ENCODE measurements at regions not wholly inside any gene's neighbourhood (a gene's known extent, or its start where the extent isn't known, plus 50 kb on each side); places are given as distances from the start of the nearest gene placed in this dataset.
A peak's percentile ranks its signal among the peaks of the same experiment; 100 is the strongest.
"Not testable (repeated sequence)": the region's sequence is repeated elsewhere in the genome, so short reads cannot be mapped to it uniquely, and the experiment has no call there.

DNA sequence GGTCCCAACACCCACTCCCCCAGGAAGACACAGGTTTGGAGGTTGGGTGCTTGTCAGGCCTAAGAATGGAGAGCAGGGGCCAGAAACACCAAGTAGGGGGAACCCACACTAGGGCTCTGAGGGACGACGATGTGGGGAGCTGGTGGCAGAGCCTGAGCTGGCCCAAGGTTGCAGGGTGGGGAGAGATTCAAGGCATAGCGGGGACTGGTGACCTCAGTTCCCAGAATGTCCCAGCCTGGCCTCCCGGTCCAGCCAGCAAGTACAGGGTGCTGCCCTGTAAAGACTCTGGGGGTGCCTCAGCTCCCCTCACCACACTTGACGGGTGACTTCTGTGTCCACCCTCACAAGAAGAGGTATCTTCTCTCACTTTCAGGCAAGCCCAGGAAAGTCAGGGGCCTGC is 86.7 kb downstream of the ALG10 start:
- DNase-seq = no peak
- no peak overlapping the region for H3K4me3 ChIP-seq (replicated peaks in 1 of 3)
- WGBS, 2 donors = 80 to 94% methylated on average over 5 of the region's 5 CpGs
- no peaks in the 10 kb centered on the region for H3K4me1 ChIP-seq
- no peaks in the 10 kb centered on the region for H3K36me3 ChIP-seq
- no peaks in the 10 kb centered on the region for H3K9me3 ChIP-seq
- H3K27me3 ChIP-seq = no peaks in the 10 kb centered on the region
- TF ChIP-seq POLR2A (IDR thresholded peaks at IDR 0.05) = no peak
- TF ChIP-seq, protein P1, sequence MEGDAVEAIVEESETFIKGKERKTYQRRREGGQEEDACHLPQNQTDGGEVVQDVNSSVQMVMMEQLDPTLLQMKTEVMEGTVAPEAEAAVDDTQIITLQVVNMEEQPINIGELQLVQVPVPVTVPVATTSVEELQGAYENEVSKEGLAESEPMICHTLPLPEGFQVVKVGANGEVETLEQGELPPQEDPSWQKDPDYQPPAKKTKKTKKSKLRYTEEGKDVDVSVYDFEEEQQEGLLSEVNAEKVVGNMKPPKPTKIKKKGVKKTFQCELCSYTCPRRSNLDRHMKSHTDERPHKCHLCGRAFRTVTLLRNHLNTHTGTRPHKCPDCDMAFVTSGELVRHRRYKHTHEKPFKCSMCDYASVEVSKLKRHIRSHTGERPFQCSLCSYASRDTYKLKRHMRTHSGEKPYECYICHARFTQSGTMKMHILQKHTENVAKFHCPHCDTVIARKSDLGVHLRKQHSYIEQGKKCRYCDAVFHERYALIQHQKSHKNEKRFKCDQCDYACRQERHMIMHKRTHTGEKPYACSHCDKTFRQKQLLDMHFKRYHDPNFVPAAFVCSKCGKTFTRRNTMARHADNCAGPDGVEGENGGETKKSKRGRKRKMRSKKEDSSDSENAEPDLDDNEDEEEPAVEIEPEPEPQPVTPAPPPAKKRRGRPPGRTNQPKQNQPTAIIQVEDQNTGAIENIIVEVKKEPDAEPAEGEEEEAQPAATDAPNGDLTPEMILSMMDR (IDR thresholded peaks at IDR 0.05) = no peak
- H3K27ac ChIP-seq = no peak overlapping the region
- intact Hi-C loops (cut with DNase I) = no loop called here

DNA sequence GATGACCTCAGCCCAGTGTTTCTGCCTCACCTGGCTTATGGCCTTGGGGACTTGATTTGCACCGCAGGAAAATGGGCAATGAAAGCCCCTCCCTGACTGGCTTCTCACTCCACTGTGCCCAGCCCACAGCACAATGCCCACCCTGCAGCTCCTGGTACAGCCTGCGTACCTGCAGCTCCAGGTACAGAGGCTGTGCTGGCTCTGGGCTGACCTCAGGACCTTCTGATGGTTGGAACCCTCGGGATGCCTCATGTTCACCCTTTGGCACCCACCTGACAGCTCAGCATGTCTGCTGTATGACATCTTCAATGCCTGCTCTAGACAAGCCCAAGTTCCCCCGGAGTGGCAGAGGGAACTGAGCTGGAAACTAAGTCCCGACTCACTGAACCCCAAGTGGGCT is 87.1 kb downstream of the ALG10 start:
- H3K9me3 ChIP-seq = no peaks in the 10 kb centered on the region
- H3K27ac ChIP-seq = no peak overlapping the region
- H3K4me3 ChIP-seq (replicated peaks in 1 of 3) = no peak overlapping the region
- WGBS, 2 donors = 93 to 100% methylated on average over 2 to 5 of the region's 5 CpGs
- H3K27me3 ChIP-seq = no peaks in the 10 kb centered on the region
- H3K36me3 ChIP-seq = no peaks in the 10 kb centered on the region
- intact Hi-C loops (cut with DNase I) = no loop called here
- TF ChIP-seq POLR2A (IDR thresholded peaks at IDR 0.05) = no peak
- TF ChIP-seq, protein P1 (IDR thresholded peaks at IDR 0.05) = no peak
- no peaks in the 10 kb centered on the region for H3K4me1 ChIP-seq
- DNase-seq = no peak

DNA sequence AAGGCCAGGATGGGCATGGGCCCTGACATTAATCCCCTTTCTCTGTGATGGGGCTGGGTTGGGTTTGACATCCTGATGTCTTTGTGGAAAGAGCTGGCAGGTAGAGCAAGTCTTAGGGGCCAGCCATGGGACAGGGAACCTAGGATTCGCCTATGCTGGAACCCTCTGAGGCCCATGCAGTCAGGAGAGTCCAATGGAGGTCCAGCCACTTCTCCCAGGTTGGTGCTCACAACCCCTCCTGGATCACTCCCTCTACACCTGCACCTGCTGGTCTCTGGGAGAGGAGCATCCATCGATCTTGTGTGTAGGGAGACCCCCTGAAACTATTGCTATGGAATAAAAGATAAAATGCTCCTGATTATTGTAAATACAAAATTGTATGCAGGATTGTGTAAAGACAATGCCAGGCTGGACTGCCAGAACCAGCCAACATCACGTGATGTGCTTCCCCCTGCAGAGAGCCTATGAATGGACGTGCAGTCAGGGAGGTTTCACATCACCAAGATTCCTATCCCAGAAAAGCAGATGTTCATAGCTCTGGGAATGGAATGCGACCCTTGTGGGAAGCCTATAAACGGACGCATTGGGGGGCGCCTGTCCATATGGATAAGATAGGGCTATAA is 87.7 kb downstream of the ALG10 start:
- H3K27ac ChIP-seq; H3K4me1 ChIP-seq; intact Hi-C loops (cut with DNase I); DNase-seq; H3K9me3 ChIP-seq; H3K4me3 ChIP-seq (replicated peaks in 1 of 3); H3K27me3 ChIP-seq; H3K36me3 ChIP-seq: not testable (repeated sequence)
- WGBS, 2 donors = 81 to 91% methylated on average over 8 of the region's 8 CpGs

DNA sequence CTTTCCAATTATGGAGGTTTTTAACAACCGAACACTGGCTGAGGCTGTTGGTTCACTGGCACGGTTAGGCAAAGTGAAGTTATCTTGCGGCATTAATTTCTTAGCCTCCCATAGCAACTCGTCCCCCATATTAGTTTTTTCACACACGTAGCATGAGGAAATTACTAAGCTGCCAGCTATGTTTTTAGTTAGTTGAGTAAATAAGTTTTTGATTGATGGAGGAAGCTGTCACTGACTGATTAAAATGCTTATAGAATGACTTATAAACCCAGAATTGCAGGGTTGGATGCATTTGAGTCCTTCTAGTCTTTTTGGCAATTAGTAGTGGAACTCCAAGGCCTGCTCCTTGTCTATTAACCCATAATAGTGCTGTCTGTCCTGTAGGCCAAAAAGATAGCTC is 97.1 kb downstream of the ALG10 start:
- no peak overlapping the region for H3K4me3 ChIP-seq (replicated peaks in 1 of 3)
- H3K9me3 ChIP-seq = no peaks in the 10 kb centered on the region
- no peaks in the 10 kb centered on the region for H3K36me3 ChIP-seq
- H3K27me3 ChIP-seq = no peaks in the 10 kb centered on the region
- intact Hi-C loops (cut with DNase I) = no loop called here
- DNase-seq = no peak
- TF ChIP-seq, protein P1 (IDR thresholded peaks at IDR 0.05) = no peak
- TF ChIP-seq POLR2A (IDR thresholded peaks at IDR 0.05) = no peak
- WGBS, 2 donors = 85 to 90% methylated on average over 5 of the region's 5 CpGs
- H3K27ac ChIP-seq = no peak overlapping the region
- H3K4me1 ChIP-seq = no peaks in the 10 kb centered on the region

DNA sequence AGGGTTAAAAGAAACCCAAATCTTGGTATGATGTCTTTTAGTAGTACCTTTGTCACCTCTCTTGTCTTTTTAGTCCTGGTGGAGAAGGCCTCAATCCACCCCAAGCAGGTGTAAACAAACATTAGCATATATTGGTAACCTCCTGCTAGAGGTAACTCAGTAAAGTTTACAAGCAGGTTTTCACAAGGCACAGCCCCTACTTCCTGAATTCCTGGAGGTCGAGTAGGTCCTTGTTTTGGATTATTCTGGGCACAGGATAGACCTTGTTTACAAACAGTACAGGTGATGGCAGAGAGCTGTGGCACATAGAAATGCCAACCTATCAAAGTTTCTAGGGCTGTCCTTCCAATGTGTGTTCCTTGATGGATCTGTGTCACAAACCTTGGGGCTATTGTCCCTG is 99.1 kb downstream of the ALG10 start:
- Histone ChIP-seq H3K4me1 (no peaks in the 10 kb centered on the region), H3K36me3 (no peaks in the 10 kb centered on the region), H3K27me3 (no peaks in the 10 kb centered on the region), H3K27ac (no peak overlapping the region), H3K9me3 (no peaks in the 10 kb centered on the region), H3K4me3 (replicated peaks in 1 of 3) (no peak overlapping the region)
- 36 to 50% methylated on average over 1 of the region's 1 CpG for WGBS, 2 donors
- TF ChIP-seq, protein P1 (IDR thresholded peaks at IDR 0.05) = no peak
- TF ChIP-seq POLR2A (IDR thresholded peaks at IDR 0.05) = no peak
- intact Hi-C loops (cut with DNase I) = no loop called here
- DNase-seq = no peak

DNA sequence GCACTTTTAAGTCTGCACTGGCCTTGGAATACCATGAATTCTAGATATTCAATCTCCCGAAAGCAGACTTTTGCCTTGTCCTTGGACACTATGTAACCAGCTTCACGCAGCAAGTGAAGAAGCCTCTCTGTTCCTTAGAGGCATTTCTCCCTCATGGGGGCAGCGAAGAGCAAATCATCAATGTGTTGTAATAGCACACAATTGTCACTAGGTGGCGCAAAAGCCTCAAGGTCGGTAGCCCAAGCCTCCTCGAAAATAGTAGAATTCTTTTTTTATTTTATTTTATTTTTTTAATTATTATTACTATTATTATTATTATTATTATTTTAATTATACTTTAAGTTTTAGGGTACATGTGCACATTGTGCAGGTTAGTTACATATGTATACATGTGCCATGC is 100.8 kb downstream of the ALG10 start:
- H3K4me1 ChIP-seq; H3K27me3 ChIP-seq; H3K4me3 ChIP-seq (replicated peaks in 1 of 3); intact Hi-C loops (cut with DNase I); H3K9me3 ChIP-seq; H3K27ac ChIP-seq; H3K36me3 ChIP-seq: not testable (repeated sequence)
- 22 to 29% methylated on average over 6 of the region's 6 CpGs for WGBS, 2 donors
- DNase-seq = peak in 1 of 2 donors; percentile 19
- TF ChIP-seq, protein P1 (IDR thresholded peaks at IDR 0.05) = peak; percentile 36 to 79 (median 60)

Data from thyroid gland (tissue), 4 donors.